Inflammatory macrophage treated with lipopolysaccharide for 4 hours (primary cell): ENCODE measurements at regions not wholly inside any gene's neighbourhood (a gene's known extent, or its start where the extent isn't known, plus 50 kb on each side); places are given as distances from the start of the nearest gene placed in this dataset.

Experiments
- DNase-seq: peaks from one replicate; pipeline ENCODE4 v3.0.0-alpha.2; 2020

DNA sequence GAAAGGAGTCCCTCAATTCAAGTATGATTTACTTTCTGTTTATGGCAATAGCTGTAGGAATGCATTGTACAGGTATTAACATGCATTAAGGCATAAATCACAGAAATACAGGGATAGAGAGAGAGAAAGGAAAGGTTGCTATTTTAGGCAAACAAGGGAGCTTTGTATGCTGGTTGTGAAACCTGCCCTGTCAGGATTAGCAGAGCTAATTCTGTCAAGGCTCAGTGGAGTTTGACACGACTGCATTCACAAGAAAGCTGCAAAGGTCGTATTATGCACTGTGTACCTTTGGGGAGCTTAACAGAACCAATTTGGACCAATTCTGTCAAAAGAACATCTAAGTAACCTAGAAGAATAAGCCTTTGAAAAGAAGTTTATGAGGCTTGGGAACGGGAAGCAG, 239.3 kb downstream of the GRIA2 start:
- no peak for DNase-seq

DNA sequence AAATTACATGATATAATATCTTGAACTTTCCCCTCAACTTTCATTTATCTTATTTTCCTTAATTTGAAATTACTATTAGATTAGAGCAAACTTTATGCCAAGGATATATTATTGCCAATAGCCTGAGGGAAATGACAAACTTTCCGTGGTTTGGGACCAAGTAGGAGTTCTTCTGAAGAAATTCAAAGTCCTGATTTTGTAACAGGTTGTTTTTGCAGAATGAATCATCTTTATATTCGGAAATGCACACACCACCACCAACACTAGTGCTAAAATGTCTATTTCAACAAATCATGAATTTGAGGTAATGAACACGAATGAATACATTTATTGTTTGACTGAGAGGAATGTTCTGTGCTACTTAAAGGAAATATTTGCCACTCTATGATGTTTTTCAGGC, 226.7 kb downstream of the GRIA2 start:
- DNase-seq: no peak

DNA sequence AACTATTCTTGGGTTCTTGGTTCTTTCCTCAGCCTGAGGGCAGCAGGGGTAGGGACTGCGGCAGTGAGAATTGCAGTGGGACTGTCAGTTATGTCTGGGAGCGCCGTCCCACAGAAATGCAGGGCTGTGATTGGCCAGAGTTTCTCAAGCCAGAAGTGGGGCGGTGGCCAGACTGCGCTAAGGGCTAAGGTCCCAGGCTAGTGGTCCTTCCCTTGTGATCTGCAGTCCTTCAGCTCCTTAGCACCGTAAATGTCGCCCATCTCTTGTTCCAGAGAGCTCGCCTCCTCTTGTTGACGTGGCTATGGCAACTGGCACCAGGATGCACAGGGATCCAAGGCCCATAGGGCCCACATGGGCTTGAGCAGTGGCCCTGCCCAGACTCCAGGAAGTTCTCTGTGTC, 223.5 kb downstream of the GRIA2 start:
- DNase-seq: no peak

DNA sequence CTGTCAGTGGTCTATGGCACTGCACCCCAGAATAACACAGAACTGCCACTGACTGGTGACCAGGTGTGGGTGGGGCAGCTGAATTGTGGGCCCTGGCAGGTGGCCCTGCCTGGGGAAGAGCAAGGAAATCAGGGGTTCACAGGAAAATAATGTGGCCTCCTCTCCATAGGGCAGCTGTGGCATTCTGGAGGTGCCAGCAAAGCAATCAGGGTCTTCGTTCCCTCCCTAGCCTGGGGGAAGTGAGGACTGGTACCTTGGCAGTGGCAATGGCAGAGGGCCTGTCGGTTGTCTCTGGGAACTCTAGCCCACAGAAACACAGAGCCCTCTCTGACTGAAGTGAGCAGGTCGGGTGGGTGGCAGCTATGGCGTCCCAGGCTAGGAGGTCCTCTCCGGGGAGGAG, 223.0 kb downstream of the GRIA2 start:
- DNase-seq: no peak

DNA sequence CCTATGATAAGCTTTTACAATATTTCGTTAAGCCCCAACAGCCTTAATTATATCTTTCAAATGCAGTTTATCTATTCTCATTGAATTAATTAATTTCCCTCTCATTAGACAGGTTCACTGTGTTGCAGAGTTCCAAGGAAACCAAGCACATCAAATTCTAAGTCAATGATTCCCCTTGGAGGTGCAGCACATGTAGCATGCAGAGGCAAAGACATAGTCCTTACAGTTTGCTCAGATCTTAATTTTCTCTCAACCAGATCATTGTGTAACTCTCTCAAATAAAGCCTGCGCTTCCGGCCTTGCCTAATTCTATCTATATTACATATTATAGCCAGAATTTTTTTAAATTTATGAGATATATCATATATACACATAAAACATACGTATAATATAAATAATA, 205.4 kb downstream of the GRIA2 start:
- no peak for DNase-seq

DNA sequence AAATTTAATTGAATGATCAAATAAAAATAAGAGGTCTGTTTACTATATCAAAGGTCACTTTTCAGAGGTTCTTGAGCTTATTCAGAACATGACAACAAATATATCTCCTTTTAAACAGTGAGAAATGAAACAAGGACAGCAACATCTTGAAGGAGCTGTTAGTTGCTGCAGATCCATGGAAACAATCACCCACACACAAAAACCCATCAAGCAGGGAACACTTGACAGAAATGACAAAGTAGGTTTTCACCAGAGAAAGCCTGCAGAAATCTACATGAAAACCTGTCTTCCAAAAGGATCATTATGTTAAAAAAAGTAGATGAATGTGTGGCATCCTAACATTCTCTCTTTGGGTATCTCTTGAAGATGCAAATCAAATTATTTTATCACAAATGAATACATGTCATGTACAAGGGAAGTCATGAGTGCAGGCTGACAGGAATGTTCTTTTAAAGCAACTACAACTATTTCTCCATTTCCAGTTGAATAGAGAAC, 203.0 kb downstream of the GRIA2 start:
- no peak for DNase-seq

DNA sequence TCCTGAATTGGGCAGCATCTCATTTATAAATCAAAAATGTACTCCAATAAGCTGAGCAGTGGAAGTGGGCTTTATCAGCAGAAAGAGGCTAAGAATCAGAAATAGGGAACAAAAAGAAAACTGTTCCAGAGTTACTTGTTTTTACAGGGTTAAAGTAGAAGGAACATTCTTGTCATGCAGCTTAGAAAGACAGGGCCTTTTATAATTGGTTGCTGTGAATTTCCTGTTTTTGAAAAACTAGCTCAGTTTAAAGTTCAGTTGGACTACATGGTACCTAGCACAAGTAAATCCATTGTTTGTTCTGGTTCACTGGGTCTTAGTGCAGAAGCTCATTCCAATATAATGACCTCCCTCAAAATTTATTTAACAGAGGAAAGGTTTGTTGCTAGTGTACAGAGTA, 200.8 kb downstream of the GRIA2 start:
- no peak for DNase-seq
